ENCODE measurements at regions not wholly inside any gene's neighbourhood (a gene's known extent, or its start where the extent isn't known, plus 50 kb on each side); places are given as distances from the start of the nearest gene placed in this dataset.

- TF ChIP-seq CTCF (IDR thresholded peaks at IDR 0.05; ENCODE audit: low read depth, low read length, missing input control) (no peak), SP1 (IDR thresholded peaks at IDR 0.05) (no peak), ZBTB33 (IDR thresholded peaks at IDR 0.05) (no peak), YY1 (IDR thresholded peaks at IDR 0.05) (no peak), TAF1 (conservative IDR thresholded peaks at IDR 0.05) (no peak), JUND (IDR thresholded peaks at IDR 0.05) (no peak)
These were observed 245.1 kb downstream of the MATN1 start for GRCh38 chr1:30478283-30478682.
